ENCODE measurements at regions not wholly inside any gene's neighbourhood (a gene's known extent, or its start where the extent isn't known, plus 50 kb on each side); places are given as distances from the start of the nearest gene placed in this dataset.

- Histone ChIP-seq H3K9ac (ENCODE audit: low read depth, low read length) (no peak overlapping the region), H3K4me1 (ENCODE audit: insufficient read depth, low read length) (no peaks in the 10 kb centered on the region), H3K9me3 (ENCODE audit: control insufficient read depth, insufficient read depth, low read length) (peaks cover 2% of the 10 kb centered on the region; the same call in 1 of the 2 replicates), H3K36me3 (ENCODE audit: insufficient read depth, low read length) (no peaks in the 10 kb centered on the region)
These were observed 397.9 kb upstream of the NR5A2 start for GRCh38 chr1:199629624-199630023.

DNA sequence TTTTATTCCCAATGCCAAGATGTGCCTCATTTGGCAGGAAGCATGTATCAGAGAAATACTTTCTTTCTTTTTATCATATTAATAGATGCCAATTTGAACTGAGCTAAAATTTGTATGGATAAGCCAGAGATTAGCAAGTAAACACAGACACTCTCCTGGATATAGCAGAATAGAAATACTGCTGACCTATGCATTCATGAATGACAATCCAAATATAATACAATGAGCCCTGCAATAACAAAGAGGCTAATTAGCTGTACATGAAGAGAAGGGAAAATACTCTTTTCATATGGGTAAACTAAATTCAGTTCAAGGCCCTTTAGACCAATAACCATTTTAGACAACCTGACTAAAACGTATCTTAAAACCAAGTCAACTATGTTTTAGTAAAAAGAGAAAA is 388.1 kb upstream of the NR5A2 start:
- Histone ChIP-seq H3K9ac (ENCODE audit: low read depth, low read length) (no peak overlapping the region), H3K4me1 (ENCODE audit: insufficient read depth, low read length) (no peaks in the 10 kb centered on the region), H3K9me3 (ENCODE audit: control insufficient read depth, insufficient read depth, low read length) (peaks cover 3% of the 10 kb centered on the region; the same call in 1 of the 2 replicates), H3K36me3 (ENCODE audit: insufficient read depth, low read length) (no peaks in the 10 kb centered on the region)

DNA sequence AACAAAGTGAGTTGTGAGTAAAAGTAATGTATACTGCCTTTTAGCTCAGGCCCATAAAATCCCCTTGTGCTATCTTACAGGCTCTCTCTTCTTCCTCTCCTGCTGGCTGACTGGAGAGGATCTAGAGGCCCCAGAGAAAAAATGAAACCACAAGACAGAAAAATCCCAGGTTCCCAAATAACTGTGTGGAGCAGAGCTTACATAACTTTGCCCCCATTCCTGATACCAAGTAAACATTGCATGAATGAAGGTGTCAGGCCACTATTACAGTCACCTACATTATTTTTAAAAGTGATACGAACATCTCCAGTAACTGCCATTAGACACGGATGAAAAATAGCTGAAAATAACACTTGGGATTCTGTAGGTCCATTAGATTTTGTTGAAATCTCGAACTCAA is 386.0 kb upstream of the NR5A2 start:
- Histone ChIP-seq H3K9me3 (ENCODE audit: control insufficient read depth, insufficient read depth, low read length) (no peaks in the 10 kb centered on the region), H3K4me1 (ENCODE audit: insufficient read depth, low read length) (no peaks in the 10 kb centered on the region), H3K36me3 (ENCODE audit: insufficient read depth, low read length) (no peaks in the 10 kb centered on the region), H3K9ac (ENCODE audit: low read depth, low read length) (no peak overlapping the region)

GRCh38 chr1:199644912-199645311 is 382.6 kb upstream of the NR5A2 start:
- no peaks in the 10 kb centered on the region for H3K36me3 ChIP-seq (ENCODE audit: insufficient read depth, low read length)
- no peaks in the 10 kb centered on the region for H3K4me1 ChIP-seq (ENCODE audit: insufficient read depth, low read length)
- no peak overlapping the region for H3K9ac ChIP-seq (ENCODE audit: low read depth, low read length)
- H3K9me3 ChIP-seq (ENCODE audit: control insufficient read depth, insufficient read depth, low read length): no peaks in the 10 kb centered on the region

- Histone ChIP-seq H3K9ac (ENCODE audit: low read depth, low read length) (no peak overlapping the region), H3K9me3 (ENCODE audit: control insufficient read depth, insufficient read depth, low read length) (no peaks in the 10 kb centered on the region), H3K4me1 (ENCODE audit: insufficient read depth, low read length) (no peaks in the 10 kb centered on the region), H3K36me3 (ENCODE audit: insufficient read depth, low read length) (no peaks in the 10 kb centered on the region)
These were observed 380.7 kb upstream of the NR5A2 start for GRCh38 chr1:199646761-199647160.

DNA sequence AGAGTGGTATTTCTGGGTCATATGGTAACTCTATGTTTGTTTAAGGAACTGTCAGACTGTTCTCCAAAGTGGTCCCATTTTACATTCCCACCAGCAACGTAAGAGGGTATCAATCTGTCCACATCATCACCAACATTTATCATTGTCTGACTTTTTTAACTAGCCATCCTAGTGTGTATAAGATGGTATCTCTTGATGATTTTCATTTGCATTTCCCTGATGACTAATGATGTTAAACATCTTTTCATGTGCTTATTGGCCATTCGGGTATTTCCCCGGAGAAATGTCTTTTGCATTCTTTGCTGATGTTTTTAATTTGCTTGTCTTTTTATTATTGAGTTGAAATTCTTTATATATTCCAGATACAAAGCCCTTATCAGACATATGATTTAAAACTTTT is 370.1 kb upstream of the NR5A2 start:
- no peak overlapping the region for H3K9ac ChIP-seq (ENCODE audit: low read depth, low read length)
- H3K36me3 ChIP-seq (ENCODE audit: insufficient read depth, low read length): no peaks in the 10 kb centered on the region
- no peaks in the 10 kb centered on the region for H3K4me1 ChIP-seq (ENCODE audit: insufficient read depth, low read length)
- no peaks in the 10 kb centered on the region for H3K9me3 ChIP-seq (ENCODE audit: control insufficient read depth, insufficient read depth, low read length)

DNA sequence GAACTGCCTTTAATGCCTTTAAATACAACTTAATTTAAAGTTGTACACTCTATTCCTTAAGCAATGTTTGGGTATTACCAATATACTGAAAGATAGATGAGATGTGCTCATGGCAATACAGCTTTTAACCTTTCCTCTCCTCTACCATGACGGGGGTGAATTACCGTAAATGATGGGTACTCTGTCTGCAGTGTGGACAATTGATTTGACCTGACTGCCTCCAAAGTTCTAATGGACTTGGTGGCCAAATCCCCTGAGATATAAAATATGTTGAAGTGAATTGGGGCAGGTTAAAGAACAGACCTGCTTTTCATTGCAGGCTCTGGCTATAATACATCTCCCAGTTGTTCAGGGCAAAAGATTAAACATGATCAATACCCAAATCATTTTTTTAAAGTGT is 367.4 kb upstream of the NR5A2 start:
- Histone ChIP-seq H3K9ac (ENCODE audit: low read depth, low read length) (no peak overlapping the region), H3K4me1 (ENCODE audit: insufficient read depth, low read length) (no peaks in the 10 kb centered on the region), H3K9me3 (ENCODE audit: control insufficient read depth, insufficient read depth, low read length) (no peaks in the 10 kb centered on the region), H3K36me3 (ENCODE audit: insufficient read depth, low read length) (no peaks in the 10 kb centered on the region)

- Histone ChIP-seq H3K9me3 (ENCODE audit: control insufficient read depth, insufficient read depth, low read length) (no peaks in the 10 kb centered on the region), H3K36me3 (ENCODE audit: insufficient read depth, low read length) (no peaks in the 10 kb centered on the region), H3K4me1 (ENCODE audit: insufficient read depth, low read length) (no peaks in the 10 kb centered on the region), H3K9ac (ENCODE audit: low read depth, low read length) (no peak overlapping the region)
These were observed 362.1 kb upstream of the NR5A2 start for GRCh38 chr1:199665371-199665770.

- no peaks in the 10 kb centered on the region for H3K9me3 ChIP-seq (ENCODE audit: control insufficient read depth, insufficient read depth, low read length)
- no peaks in the 10 kb centered on the region for H3K4me1 ChIP-seq (ENCODE audit: insufficient read depth, low read length)
- no peaks in the 10 kb centered on the region for H3K36me3 ChIP-seq (ENCODE audit: insufficient read depth, low read length)
- H3K9ac ChIP-seq (ENCODE audit: low read depth, low read length): no peak overlapping the region
These were observed 360.4 kb upstream of the NR5A2 start for GRCh38 chr1:199667089-199667488.

GRCh38 chr1:199669916-199670315 is 357.6 kb upstream of the NR5A2 start:
- H3K9me3 ChIP-seq (ENCODE audit: control insufficient read depth, insufficient read depth, low read length): no peaks in the 10 kb centered on the region
- no peaks in the 10 kb centered on the region for H3K36me3 ChIP-seq (ENCODE audit: insufficient read depth, low read length)
- H3K4me1 ChIP-seq (ENCODE audit: insufficient read depth, low read length): no peaks in the 10 kb centered on the region
- H3K9ac ChIP-seq (ENCODE audit: low read depth, low read length): no peak overlapping the region

GRCh38 chr1:199671684-199672083 is 355.8 kb upstream of the NR5A2 start:
- H3K4me1 ChIP-seq (ENCODE audit: insufficient read depth, low read length): no peaks in the 10 kb centered on the region
- no peak overlapping the region for H3K9ac ChIP-seq (ENCODE audit: low read depth, low read length)
- no peaks in the 10 kb centered on the region for H3K9me3 ChIP-seq (ENCODE audit: control insufficient read depth, insufficient read depth, low read length)
- no peaks in the 10 kb centered on the region for H3K36me3 ChIP-seq (ENCODE audit: insufficient read depth, low read length)

GRCh38 chr1:199675937-199676336 is 351.6 kb upstream of the NR5A2 start:
- Histone ChIP-seq H3K9ac (ENCODE audit: low read depth, low read length) (no peak overlapping the region), H3K4me1 (ENCODE audit: insufficient read depth, low read length) (no peaks in the 10 kb centered on the region), H3K9me3 (ENCODE audit: control insufficient read depth, insufficient read depth, low read length) (no peaks in the 10 kb centered on the region), H3K36me3 (ENCODE audit: insufficient read depth, low read length) (no peaks in the 10 kb centered on the region)

DNA sequence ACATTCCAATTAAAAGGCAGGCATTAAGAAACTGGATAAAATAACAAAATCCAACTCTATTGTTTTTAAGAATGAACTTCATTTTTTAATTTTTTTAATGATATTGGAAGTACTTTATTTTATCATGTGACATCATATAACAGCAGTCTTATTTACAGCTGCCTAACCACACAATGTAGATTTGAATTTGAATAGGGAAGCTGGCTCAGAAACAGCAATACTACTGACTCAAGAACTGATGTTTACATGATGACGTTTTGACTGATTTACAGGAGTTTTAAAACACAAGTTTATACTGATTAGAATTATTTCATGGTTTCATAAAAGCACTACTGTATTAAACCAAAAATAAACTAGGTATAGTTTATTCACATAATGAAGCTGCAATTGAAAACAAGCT is 348.7 kb upstream of the NR5A2 start:
- Histone ChIP-seq H3K4me1 (ENCODE audit: insufficient read depth, low read length) (no peaks in the 10 kb centered on the region), H3K9ac (ENCODE audit: low read depth, low read length) (no peak overlapping the region), H3K36me3 (ENCODE audit: insufficient read depth, low read length) (no peaks in the 10 kb centered on the region)

DNA sequence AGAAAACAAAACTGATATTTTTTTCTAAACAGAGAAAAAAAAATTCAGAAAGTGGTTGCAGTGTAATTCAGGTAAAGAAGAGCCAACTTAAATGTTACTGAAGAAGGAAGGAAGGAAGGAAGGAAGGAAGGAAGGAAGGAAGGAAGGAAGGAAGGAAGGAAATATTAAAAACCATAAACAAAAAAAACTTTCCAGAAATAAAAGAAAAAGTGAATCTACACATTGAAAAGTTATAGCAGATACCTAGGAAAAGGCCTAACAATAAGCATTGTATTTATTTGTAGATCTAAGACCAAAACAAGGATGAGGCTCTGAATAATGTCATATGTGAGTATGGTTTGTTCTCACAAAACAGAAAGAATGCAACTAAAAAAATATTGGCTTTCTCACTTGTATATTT is 345.4 kb upstream of the NR5A2 start:
- H3K4me1 ChIP-seq (ENCODE audit: insufficient read depth, low read length): peaks cover 3% of the 10 kb centered on the region; the same call in 1 of the 2 replicates
- H3K9me3 ChIP-seq (ENCODE audit: control insufficient read depth, insufficient read depth, low read length): no peaks in the 10 kb centered on the region
- no peak overlapping the region for H3K9ac ChIP-seq (ENCODE audit: low read depth, low read length)
- H3K36me3 ChIP-seq (ENCODE audit: insufficient read depth, low read length): no peaks in the 10 kb centered on the region

More for the DNA sequence above, 348.7 kb upstream of the NR5A2 start:
- no peaks in the 10 kb centered on the region for H3K9me3 ChIP-seq (ENCODE audit: control insufficient read depth, insufficient read depth, low read length)

GRCh38 chr1:199684686-199685273 is 342.7 kb upstream of the NR5A2 start:
- peaks cover 24% of the 10 kb centered on the region for H3K4me1 ChIP-seq (ENCODE audit: insufficient read depth, low read length)

DNA sequence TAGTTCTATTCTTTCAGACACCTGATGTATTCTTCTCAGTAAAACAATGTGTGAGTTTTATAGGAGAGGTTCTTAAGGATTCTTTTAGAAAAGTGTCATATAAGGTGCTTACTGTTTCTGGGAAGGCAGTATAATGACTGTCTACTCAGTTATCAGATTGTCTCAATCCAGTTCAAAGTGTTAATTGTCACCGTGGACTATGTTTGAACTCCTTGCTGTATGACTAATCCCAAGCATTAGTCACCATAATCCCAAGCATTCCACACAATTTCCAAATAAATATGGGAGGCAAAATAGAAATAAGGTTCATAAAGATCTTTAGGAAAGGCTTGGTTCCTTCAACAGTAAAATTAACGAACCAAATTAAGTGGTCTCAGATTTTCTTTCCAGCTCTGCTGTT is 342.1 kb upstream of the NR5A2 start:
- H3K9ac ChIP-seq (ENCODE audit: low read depth, low read length): no peak overlapping the region
- no peaks in the 10 kb centered on the region for H3K36me3 ChIP-seq (ENCODE audit: insufficient read depth, low read length)

More at GRCh38 chr1:199684686-199685273, 342.7 kb upstream of the NR5A2 start:
- Histone ChIP-seq H3K36me3 (ENCODE audit: insufficient read depth, low read length) (no peaks in the 10 kb centered on the region), H3K9ac (ENCODE audit: low read depth, low read length) (no peak overlapping the region), H3K9me3 (ENCODE audit: control insufficient read depth, insufficient read depth, low read length) (no peaks in the 10 kb centered on the region)

More for the DNA sequence above, 342.1 kb upstream of the NR5A2 start:
- Histone ChIP-seq H3K9me3 (ENCODE audit: control insufficient read depth, insufficient read depth, low read length) (no peaks in the 10 kb centered on the region), H3K4me1 (ENCODE audit: insufficient read depth, low read length) (peaks cover 30% of the 10 kb centered on the region)
